Ovary (tissue), 3 donors: ENCODE measurements at regions not wholly inside any gene's neighbourhood (a gene's known extent, or its start where the extent isn't known, plus 50 kb on each side); places are given as distances from the start of the nearest gene placed in this dataset.

Experiments
- EP300 ChIP-seq: sonication (generic); formaldehyde crosslinking; IDR thresholded peaks from one replicate; pipeline ENCODE4 v1.6.1; 2017; ENCODE audit warnings: antibody characterized with exemption
- POLR2A ChIP-seq: fragments of 450-650 bp; IDR thresholded peaks from one replicate; pipeline ENCODE4 v1.6.1; 2017; ENCODE audit warnings: antibody characterized with exemption, mild to moderate bottlenecking, moderate library complexity
- TF ChIP-seq, protein P1 (sequence below), 3 donors: fragments of 450-650 bp in 2 of 3; fragments of 200-600 bp in 1 of 3; IDR thresholded peaks; one replicate each; pipeline versions ENCODE4 v1.5.1 to v1.8.0; 2016 to 2022; ENCODE audit warnings: antibody characterized with exemption in 3 of 3, mild to moderate bottlenecking in 1 of 3
- donor health status: DM: no; HTN: no; CAD: no.

DNA sequence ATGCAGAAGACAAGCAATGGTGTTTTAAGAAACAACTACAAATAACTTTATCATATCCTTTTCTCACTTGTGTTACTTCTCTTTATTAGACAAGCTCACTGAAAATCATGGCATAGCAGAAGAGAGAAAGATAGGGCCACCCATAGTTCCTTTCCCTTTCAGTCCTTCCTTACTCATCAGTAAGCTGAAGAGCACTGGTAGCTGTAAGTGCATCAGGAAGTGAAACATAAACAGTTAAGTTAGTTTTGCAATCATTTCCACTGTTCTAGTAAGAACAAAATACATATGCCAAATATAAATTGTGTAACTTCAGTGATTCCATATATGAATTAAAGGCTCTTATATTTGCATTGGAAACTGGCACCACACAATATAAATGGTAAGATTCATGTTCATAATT, 220.1 kb downstream of the HACE1 start:
- TF ChIP-seq, protein P1, sequence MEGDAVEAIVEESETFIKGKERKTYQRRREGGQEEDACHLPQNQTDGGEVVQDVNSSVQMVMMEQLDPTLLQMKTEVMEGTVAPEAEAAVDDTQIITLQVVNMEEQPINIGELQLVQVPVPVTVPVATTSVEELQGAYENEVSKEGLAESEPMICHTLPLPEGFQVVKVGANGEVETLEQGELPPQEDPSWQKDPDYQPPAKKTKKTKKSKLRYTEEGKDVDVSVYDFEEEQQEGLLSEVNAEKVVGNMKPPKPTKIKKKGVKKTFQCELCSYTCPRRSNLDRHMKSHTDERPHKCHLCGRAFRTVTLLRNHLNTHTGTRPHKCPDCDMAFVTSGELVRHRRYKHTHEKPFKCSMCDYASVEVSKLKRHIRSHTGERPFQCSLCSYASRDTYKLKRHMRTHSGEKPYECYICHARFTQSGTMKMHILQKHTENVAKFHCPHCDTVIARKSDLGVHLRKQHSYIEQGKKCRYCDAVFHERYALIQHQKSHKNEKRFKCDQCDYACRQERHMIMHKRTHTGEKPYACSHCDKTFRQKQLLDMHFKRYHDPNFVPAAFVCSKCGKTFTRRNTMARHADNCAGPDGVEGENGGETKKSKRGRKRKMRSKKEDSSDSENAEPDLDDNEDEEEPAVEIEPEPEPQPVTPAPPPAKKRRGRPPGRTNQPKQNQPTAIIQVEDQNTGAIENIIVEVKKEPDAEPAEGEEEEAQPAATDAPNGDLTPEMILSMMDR (IDR thresholded peaks at IDR 0.05): no peak
- TF ChIP-seq POLR2A (no peak), EP300 (no peak)
